Endothelial cell (in vitro differentiated cells): ENCODE measurements at regions not wholly inside any gene's neighbourhood (a gene's known extent, or its start where the extent isn't known, plus 50 kb on each side); places are given as distances from the start of the nearest gene placed in this dataset.

Experiments used
- DNase-seq: peaks from one replicate; pipeline ENCODE4 v3.0.0; 2021; ENCODE audit warnings: low spot score
- H3K27ac Mint-ChIP-seq: one replicate; pipeline ENCODE4 v1.8.0; 2021; ENCODE audit warnings: mixed read lengths, inconsistent platforms; ENCODE audit not compliant: unreplicated experiment
- H3K27me3 Mint-ChIP-seq: one replicate; pipeline ENCODE4 v1.8.0; 2021; ENCODE audit warnings: mild to moderate bottlenecking, moderate library complexity, mixed read lengths, inconsistent platforms; ENCODE audit not compliant: unreplicated experiment
- H3K36me3 Mint-ChIP-seq: one replicate; pipeline ENCODE4 v1.8.0; 2021; ENCODE audit warnings: mild to moderate bottlenecking, low read depth, mixed read lengths, inconsistent platforms; ENCODE audit not compliant: unreplicated experiment
- H3K4me1 Mint-ChIP-seq: one replicate; pipeline ENCODE4 v1.8.0; 2021; ENCODE audit warnings: mild to moderate bottlenecking, mixed read lengths, inconsistent platforms; ENCODE audit not compliant: unreplicated experiment
- H3K4me3 Mint-ChIP-seq: one replicate; pipeline ENCODE4 v1.8.0; 2021; ENCODE audit warnings: mild to moderate bottlenecking, mixed read lengths, inconsistent platforms; ENCODE audit not compliant: unreplicated experiment
- H3K9me3 Mint-ChIP-seq: one replicate; pipeline ENCODE4 v1.8.0; 2021; ENCODE audit warnings: mixed read lengths, inconsistent platforms; ENCODE audit not compliant: unreplicated experiment
- TF ChIP-seq, protein P1 (sequence below): fragments of 200-600 bp; sonication (generic); IDR thresholded peaks from one replicate; pipeline ENCODE4 v1.5.0; 2021; ENCODE audit warnings: antibody characterized with exemption; ENCODE audit not compliant: unreplicated experiment

DNA sequence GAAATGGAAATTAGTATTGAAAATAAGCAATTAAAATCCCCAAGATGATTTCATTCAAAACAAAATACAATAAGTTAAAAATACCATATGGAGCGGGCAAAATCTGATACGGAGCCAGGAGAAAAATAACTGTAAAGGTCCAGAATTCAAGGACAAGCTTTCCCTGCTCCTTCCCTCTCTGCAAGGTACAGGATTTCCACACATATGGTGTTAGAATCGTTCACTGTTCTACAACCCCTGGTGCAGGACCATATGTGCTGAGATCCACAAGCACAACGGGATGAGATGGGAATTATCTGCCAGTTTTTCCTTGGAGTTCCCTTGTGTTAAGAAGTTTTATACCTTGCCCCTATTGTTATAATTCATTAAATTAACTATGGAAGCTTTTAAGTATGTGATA is 94.7 kb upstream of the DMAC1 start:
- TF ChIP-seq, protein P1, sequence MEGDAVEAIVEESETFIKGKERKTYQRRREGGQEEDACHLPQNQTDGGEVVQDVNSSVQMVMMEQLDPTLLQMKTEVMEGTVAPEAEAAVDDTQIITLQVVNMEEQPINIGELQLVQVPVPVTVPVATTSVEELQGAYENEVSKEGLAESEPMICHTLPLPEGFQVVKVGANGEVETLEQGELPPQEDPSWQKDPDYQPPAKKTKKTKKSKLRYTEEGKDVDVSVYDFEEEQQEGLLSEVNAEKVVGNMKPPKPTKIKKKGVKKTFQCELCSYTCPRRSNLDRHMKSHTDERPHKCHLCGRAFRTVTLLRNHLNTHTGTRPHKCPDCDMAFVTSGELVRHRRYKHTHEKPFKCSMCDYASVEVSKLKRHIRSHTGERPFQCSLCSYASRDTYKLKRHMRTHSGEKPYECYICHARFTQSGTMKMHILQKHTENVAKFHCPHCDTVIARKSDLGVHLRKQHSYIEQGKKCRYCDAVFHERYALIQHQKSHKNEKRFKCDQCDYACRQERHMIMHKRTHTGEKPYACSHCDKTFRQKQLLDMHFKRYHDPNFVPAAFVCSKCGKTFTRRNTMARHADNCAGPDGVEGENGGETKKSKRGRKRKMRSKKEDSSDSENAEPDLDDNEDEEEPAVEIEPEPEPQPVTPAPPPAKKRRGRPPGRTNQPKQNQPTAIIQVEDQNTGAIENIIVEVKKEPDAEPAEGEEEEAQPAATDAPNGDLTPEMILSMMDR, result no peak
- H3K4me1 Mint-ChIP-seq, result peaks cover 5% of the 10 kb centered on the region
- H3K9me3 Mint-ChIP-seq, result no peaks in the 10 kb centered on the region
- no peak overlapping the region for H3K4me3 Mint-ChIP-seq
- H3K36me3 Mint-ChIP-seq, result no peaks in the 10 kb centered on the region
- peaks cover 3% of the 10 kb centered on the region for H3K27me3 Mint-ChIP-seq
- DNase-seq, result no peak
- no peak overlapping the region for H3K27ac Mint-ChIP-seq

DNA sequence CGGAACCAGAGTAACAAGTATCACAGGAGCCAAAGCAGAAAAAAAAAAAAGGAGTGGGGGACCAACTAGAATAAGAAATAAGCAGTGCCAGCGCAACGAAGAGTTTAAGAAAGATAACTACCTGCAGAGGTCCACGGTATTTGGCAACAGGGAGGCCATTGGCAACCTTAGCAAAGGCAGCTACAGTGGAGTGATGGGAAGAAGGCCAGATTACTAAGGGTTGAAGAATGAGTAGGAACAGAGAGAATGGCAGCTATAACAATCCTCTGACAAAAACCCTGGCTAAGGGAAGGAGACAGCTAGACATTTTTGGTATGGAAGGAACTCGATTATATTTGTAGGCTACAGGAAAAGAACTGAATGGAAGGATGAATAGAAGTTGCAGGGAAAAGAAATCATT is 93.4 kb upstream of the DMAC1 start:
- H3K9me3 Mint-ChIP-seq, result no peaks in the 10 kb centered on the region
- H3K36me3 Mint-ChIP-seq, result no peaks in the 10 kb centered on the region
- peaks cover 5% of the 10 kb centered on the region for H3K4me1 Mint-ChIP-seq
- DNase-seq, result no peak
- TF ChIP-seq, protein P1, result no peak
- H3K4me3 Mint-ChIP-seq, result no peak overlapping the region
- H3K27ac Mint-ChIP-seq, result no peak overlapping the region
- peaks cover 3% of the 10 kb centered on the region for H3K27me3 Mint-ChIP-seq

DNA sequence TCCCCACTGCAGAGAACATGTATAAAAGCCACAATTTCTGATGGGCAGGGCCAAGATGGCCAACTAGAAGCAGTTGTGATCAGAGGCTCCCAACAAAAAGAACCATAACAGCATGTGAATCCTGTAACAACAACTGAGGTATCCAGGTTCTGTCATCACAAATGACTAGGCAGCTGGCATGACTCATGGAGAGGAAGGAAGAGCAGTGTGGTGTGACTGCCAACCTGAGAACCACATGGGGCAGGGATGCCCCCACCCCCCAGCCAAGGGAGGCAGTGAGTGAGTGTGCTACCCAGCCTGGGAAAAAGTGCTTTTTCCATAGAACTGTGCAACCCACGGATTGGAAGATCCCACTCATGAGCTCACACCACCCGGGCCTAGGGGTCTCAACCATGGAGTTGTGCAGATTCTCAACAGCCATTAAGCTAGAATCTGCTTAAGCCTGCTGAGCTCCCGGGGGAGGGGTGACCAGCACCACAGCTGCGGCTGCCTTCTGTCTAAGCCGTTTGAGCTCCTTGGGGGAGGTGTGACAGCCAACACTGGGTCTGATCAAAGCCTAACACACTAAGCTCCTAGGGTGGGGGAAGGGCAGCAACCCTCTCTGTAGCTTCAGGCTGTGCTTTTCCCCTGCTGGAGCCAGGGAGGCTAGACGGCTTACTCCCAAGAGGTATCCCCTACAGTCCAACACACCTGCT is 80.1 kb upstream of the DMAC1 start:
- no peak for DNase-seq
- H3K27me3 Mint-ChIP-seq, result no peaks in the 10 kb centered on the region
- no peak overlapping the region for H3K4me3 Mint-ChIP-seq
- TF ChIP-seq, protein P1, result no peak
- H3K27ac Mint-ChIP-seq, result no peak overlapping the region
- peaks cover 9% of the 10 kb centered on the region for H3K4me1 Mint-ChIP-seq
- H3K36me3 Mint-ChIP-seq, result peaks cover 14% of the 10 kb centered on the region
- peaks cover 8% of the 10 kb centered on the region for H3K9me3 Mint-ChIP-seq

DNA sequence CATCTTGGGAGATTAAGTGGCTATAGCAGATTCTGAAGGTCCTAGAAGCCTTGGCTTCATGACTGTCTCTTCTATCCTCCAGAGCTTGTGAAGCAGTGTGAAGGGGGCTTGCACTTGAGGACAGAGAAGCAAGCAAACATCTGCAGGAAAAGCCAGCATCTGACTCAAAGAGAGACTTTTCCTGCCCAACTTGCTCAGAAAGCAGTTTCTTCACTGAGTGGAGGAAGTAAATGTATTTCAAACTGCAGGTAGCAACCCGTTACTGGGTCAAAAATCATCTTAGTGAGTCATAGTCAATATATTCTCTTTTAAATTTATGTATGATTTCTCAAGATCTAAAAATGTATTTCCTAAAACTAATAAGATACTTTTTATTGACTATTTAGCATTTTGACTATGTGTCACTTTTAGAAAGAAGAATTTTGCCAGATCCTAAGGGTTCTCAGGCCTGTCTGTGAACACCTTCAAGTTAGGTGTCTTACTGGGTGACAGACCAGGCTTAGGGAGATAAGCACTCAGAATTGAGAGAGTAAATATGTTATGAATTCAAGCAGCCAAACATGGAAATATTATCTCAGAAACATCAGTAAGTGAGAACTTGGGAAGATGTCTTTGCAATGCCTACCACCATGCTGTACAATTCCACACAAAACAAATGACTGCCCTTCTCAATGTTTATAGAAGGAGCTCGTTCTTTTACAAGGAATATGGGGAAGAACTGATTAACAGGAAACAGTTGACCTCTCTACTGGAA is 72.6 kb upstream of the DMAC1 start:
- DNase-seq, result no peak
- Mint-ChIP-seq H3K27ac (no peak overlapping the region), H3K4me3 (no peak overlapping the region), H3K9me3 (no peaks in the 10 kb centered on the region), H3K27me3 (no peaks in the 10 kb centered on the region), H3K4me1 (no peaks in the 10 kb centered on the region), H3K36me3 (peaks cover 6% of the 10 kb centered on the region)
- TF ChIP-seq, protein P1, result no peak

DNA sequence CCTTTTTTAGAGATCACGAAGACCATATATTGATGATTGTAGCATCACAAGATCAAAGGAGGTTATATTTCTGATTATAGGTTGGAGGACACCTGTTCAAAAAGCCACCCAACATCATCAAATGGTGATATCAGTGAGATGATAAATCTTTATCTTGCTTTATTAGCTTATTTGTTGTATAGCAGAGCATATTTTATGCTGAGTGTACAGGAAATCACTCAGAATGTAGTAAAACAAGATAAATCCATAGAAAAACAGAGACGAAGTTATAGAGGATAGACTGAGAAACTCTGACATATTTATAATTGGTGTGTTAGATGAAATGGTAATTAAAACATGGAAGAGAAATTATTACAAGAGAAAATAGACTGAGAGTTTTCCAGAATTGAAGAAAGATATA is 69.8 kb upstream of the DMAC1 start:
- DNase-seq, result no peak
- Mint-ChIP-seq H3K36me3 (no peaks in the 10 kb centered on the region), H3K4me3 (no peak overlapping the region), H3K27me3 (no peaks in the 10 kb centered on the region), H3K9me3 (no peaks in the 10 kb centered on the region), H3K27ac (no peak overlapping the region), H3K4me1 (no peaks in the 10 kb centered on the region)
- TF ChIP-seq, protein P1, result no peak
